ENCODE measurements at regions not wholly inside any gene's neighbourhood (a gene's known extent, or its start where the extent isn't known, plus 50 kb on each side); places are given as distances from the start of the nearest gene placed in this dataset.
"Not testable (repeated sequence)": the region's sequence is repeated elsewhere in the genome, so short reads cannot be mapped to it uniquely, and the experiment has no call there.

DNA sequence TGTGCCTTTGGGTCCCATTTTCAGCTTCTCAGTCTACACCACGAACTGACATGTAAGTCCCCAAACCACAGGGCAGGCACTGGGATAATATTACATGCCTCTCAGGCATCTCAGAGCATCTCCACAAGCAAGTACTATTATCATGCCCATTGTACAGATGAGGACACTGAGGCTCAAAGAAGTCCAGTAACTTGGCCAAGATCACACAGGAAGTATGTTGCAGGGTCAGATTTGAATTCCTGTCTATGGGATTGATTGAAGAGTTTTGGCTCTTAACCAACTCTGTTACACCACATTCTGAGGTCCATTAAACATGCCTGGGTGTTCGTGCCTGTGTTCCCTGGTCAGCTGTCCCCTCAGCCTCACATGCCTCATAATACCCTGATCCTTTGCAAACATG lies 319.8 kb downstream of the FOXO1 start:
- DNase-seq = no peak

DNA sequence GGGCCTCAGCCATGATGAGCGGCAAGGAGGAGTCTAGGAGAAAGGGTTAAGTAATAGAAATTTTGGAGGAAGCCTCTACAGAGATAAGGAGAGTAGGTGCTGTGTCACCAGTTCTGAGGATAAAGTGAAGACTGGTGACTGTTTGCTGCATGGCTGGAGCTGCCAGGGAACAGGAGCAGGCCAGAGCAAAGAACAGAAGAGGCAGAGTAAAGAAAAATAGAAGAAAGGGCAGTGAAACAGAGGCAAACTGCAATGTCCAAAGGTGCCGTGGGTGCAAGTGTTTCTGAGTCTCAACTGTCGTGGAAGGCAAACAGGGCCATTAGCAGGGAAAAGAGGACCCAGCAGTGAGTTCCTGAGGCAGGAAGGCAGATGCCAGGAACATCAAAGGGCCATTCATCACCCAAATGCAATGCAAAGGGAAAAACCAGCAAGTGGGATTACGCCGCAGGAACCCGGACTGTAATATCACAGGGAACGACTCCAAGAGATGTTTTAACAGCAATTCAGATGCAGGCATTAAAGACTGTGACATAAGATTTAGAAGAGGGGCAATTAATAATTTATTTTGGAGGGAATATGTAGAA lies 318.3 kb downstream of the FOXO1 start:
- DNase-seq = no peak

DNA sequence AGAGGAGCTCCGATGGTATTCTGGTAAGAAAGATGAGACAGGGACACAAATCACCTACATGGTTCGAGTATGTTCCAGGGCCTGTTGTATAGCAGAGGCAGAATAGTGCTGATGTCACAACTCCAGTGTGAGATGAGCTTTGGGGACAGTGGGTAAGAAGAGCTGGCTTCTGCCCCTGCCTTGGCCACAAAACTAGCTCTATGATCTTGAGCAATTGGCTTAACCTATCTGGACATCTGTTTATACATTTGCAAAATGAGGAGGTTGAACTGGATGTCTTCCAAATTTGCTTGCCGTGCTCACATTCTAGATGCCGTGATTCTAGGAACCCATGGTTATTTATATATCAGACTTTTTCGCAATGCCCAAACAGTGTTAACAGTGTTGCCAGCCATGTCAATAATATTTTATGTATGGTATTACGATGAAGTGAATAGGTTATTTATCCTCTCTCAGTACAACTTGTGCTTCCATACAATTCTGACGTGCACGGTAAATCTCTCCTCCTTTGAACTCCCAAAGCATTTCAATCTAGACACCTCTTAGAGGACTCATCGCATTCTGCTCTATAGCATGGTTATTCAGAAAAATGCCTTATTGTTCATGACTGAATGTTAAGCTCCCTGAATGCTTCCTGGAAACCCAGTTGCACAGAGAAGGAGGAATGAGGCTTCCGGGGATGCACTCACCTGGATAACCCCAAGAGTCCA lies 316.0 kb downstream of the FOXO1 start:
- no peak for DNase-seq

DNA sequence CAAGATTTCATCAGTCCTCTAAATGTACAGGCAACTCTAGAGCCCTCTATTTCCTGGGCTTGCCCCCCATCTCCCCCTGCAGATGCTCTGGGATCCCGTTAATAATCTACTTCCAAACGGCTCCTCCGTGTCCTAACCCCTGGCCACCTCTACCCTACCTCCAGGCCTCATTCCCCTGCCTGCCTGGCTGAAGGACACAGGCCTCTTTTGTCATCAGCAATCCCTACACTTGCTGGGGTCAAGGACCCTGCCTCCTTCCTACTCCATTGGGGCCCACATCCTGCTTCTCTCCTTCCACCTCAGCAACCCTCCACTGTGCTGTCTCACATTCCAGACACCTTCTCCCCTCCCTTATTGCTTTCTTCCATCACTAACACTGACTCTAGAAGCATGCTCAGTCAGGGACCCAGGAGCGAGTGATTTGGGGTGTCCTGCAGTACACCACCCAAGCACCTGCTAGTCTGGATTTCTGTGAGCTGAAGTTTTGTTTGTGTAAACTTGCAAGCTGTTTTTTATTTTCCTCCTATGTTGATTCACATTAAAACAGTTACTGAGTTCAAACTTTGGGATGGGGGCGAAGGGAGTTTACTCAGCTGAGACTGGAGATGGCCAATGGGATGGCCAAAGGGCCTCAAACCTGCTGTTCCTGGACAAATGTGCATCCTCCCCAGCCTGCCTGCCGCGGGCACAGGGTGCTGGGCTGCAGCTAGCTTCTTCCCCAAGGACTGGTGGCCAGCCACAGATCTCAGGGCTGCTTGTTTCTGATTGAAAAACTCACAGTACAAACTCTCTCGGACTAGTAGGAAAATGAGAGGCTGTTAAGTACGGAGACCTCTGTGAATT lies 314.7 kb downstream of the FOXO1 start:
- DNase-seq = no peak

DNA sequence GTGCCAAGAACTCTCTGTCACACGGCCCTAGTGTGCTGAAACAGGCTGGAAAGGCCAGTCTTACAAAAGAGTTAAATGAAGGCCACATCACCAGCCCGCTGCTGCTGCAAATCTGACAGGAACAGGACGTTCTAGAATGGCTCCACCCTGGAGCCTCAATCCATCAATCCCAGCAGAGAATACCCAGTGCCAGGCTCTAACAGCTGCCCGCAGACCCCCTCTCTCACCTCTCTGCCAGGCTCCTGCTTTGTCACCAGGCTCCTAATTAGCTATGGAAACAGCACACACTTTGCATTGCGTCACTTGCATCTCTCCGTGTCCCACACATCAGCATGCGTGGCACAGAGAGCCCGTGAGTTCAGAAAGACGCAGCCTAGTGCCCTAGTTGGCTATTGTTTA lies 314.1 kb downstream of the FOXO1 start:
- DNase-seq = no peak

DNA sequence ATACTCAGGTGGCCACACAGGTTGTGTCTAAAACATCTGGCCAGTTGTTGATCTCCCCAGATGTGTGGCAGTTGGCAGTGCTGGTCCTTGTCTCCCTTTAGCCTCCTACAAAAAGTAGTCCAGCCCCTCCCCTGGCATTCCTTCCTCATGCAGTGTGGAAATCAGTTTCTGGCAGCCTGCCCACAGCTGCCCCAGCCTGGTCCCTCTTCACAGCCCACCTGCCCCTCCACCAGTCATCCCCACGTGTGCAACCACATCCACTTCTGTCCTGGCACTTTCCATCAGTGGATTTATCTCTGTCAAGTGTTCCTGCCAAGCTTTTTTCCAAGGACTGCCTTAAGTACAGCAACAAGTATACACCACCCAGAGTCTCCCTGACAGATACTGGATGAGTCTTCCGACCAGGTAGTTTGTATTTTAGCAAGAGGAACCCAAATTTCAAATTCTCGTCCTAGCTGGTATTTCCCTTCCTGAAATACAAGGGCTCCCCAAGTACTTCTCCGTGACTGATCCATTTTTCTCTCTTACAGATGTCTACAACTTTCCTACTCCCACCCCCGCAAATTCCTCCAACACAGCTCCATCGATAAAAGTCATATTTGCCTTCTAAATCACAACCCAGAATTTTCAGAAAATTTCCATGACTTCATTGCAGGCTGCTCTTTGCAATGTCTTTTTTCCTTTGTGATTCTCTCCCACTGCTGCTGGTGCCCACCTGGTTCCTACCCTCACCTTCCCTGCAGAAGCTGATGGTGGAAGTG lies 313.5 kb downstream of the FOXO1 start:
- peak; percentile 53 for DNase-seq

DNA sequence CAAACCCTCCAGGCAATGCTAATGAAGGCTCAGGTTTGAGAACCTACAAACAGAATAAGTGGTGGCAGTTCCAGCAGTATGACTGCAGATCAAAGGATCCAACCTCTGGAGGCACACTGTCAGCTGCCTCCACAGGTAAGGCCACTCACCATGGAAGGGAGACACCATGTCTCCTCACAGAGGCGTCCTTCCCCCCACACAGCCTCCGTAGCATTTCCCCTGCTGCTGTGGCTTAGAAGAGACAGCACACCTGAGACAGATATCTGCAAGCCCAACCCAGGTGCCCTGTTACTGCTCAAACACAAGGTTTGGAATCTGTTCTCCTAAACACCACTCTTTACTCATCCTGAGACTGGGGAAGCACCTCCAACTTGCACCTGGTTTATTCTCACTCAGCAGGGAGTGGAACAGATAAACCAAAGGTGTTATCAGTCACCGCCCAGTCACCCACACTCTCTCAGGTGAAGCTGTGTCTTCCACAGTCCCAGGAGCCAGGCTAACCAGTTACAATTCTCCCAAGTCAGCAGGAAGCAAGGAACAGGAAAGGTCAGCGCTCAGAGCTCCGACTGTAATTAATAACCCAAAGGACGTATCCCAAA lies 311.2 kb downstream of the FOXO1 start:
- DNase-seq = no peak

DNA sequence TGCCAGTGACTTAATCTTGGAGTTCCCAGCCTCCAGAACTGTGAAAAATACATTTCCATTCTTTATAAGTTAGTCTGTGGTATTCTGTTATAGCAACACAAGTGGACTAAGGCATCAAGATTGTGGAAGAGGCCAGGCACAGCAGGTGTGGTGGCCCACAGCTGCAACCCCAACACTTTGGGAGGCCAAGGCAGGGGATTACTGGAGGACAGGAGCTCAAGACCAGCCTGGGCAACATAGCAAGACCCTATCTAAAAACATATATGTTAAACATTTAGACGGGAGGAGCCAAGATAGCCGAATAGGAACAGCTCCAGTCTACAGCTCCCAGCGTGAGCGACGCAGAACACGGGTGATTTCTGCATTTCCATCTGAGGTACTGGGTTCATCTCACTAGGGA lies 310.4 kb downstream of the FOXO1 start:
- no peak for DNase-seq

DNA sequence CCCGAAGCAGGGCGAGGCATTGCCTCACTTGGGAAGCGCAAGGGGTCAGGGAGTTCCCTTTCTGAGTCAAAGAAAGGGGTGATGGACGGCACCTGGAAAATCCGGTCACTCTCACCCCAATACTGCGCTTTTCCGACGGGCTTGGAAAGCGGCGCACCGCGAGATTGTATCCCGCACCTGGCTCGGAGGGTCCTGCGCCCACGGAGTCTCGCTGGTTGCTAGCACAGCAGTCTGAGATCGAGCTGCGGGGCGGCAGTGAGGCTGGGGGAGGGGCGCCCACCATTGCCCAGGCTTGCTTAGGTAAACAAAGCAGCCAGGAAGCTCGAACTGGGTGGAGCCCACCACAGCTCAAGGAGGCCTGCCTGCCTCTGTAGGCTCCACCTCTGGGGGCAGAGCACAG lies 310.0 kb downstream of the FOXO1 start:
- not testable (repeated sequence) for DNase-seq

DNA sequence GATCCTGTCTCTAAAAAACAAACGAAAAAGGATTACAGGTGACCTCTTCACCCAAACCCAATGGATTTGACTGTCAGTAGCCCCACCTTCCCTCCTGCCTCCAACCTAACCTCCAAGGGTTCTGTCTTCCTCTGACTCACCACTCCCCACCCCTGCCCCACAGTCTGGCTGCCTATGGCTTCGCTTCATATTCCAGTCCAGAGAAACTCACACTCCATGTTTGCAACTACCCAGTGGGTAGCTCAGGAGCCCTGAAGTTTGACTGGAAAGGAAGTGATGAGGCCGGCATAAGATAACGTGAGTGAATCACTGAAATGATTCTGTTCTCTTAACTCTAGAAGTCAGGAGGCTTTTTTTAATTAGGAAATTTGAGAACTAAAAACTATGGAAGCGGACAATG lies 303.9 kb downstream of the FOXO1 start:
- DNase-seq = no peak

DNA sequence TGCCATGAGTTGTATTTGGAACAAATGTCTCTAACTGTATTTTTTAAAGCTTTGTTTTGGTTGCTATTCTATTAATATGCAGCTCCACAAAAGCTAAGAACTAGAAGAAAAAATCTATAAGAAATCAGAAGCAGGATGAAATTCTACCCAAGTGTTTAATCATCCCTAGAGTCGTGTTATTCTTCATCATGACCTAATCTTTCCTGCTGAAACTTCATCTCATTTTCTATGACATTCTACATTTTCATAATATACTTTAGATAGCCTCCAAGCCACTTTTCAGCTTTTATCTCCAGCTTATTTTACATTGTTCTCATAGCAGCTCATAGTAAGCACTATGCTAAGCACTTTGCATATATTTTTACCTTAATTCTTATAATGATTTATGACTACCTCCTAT lies 302.8 kb downstream of the FOXO1 start:
- DNase-seq = no peak

DNA sequence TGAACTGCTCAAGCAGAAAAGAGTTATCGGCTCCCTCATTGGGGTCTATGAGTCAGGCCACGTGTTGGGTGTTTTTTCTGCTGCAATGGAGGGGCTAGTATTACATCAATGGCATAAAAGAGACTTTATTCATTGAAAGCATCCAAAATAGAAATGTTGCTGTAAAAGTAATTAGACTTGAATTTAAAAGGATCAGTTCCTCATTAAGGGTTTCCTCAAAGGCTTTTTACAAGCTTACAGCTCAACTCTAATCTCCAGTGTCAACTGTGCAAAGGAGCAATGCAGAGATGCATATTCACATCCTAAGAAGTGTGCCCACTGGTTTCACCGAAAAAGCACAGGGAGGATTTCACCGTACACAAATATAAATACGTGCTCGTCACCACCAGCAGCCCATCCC lies 300.3 kb downstream of the FOXO1 start:
- no peak for DNase-seq

DNA sequence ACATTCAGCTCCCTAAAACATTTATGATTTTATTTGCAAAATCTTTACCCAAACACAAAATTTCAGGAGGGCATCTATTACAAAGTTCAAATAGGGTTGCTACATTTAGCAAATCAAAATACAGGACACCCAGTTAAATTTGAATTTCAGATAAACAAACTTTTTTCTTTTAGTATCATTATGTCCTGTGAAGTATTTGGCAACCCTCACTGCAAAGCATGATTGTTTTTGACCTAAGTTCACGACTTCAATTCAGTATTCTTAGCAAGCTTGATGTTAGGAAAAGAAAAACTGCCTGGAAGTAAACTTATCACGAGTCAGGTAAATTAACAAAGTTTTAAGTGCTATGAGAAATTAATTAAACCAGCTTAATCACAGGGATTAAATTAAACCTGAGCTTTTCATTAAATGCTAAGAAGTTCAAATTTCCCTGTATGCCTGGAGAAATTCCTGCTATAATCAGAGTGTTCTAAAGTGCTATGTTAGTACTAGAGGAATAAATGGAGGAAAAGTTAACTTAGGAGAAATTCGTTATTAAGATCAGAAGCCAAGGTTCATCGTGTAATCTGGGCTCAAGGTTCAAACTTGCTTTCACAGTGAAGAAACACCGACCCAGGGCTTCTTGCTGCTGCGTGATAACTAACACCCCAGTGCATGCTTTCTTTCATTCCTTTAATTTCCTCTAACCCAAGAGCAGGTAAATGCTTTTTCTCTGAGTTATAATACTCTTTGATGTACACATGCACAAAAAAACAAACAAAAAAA lies 298.1 kb downstream of the FOXO1 start:
- DNase-seq = no peak

DNA sequence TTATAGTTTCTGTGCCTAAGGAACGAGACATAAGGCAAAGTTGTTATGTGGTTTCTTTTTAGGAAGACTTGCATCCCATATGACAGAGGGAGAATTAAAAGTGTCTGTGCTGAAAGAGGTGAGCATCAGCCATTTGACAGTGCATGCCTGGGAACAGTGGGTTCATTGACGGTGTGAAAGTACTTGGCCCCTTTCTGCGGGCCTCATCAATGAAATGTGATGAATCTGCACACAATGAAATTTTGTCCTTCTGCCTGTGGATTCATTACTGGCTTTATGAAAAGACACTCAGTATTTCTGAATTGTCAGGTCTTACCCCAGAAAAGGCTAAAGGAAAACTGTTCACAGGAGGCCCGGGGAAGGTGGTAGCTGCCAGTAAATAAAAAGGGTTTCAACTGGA lies 295.8 kb downstream of the FOXO1 start:
- DNase-seq = no peak

DNA sequence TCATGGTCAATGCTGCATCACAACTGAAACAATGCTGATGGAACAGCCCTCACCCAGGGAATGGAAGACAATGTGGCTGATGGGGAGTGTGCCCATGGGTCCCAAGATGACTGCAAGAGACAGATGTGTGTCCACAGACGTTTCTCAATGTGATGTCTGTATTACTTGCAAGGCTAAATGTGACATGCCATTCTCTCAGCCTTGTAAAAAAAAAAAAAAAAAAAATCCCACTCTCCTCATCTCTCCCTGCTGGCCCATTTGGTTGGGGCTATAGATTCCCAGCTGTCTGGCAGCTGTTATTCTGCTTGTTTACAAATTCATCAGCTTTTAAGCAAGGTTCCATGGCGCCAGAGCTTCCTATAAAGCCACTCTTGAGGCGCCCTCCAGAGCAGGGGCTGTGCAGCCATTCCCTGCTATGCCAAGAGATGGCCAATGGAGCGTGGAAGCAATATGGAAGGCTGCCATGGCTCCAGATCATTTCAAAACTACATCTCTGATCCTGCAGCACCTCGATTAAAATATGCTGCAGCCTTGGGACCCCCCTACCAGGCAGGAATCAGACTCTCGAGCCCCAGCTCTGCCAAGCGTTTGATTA lies 294.8 kb downstream of the FOXO1 start:
- DNase-seq = peak; percentile 90

DNA sequence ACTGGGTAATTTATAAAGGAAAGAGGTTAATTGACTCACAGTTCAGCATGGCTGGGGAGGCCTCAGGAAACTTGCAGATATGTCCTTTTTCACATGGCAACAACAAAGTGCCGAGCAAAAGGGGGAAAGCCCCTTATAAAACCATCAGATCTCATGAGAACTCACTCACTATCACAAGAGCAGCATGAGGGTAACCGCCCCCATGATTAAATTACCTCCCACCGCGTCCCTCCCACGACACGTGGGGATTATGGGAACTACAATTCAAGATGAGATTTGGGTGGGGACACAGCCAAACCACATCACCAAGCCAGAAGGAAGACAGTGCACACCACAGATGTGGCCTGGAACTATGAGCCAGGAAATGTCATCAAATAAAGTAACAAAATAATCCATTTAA lies 292.8 kb downstream of the FOXO1 start:
- not testable (repeated sequence) for DNase-seq

DNA sequence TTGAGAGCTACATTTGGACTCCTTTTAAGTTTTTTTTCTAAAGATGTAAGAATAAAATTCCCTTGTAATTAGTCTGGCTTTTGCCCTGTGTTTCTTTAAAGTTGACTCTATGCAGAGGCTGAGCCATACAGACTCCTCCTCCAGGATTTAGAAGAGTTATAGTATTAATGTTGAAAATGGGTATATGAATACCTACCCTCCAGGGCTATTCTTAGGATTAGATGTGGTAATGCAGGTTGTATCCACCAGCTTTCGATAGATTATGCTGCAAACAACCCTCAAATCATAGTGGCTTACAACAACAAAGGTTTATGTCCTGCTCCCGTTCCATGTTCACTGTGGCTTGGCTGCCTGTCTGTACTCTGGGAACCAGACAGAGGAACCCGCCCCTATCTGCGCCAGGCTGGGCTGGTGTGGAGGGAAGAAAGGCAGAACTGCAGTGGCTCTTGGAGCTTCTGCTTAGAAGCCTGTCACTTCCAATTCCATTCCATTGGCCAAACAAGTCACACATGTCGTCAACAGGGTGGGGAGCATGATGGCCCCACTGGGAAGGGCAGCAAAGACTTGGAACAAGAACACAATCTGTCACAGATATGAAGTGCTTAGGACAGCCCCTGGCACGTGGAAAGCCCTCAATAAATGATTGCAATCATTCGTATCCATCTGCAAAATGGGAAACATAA lies 290.8 kb downstream of the FOXO1 start:
- DNase-seq = no peak

DNA sequence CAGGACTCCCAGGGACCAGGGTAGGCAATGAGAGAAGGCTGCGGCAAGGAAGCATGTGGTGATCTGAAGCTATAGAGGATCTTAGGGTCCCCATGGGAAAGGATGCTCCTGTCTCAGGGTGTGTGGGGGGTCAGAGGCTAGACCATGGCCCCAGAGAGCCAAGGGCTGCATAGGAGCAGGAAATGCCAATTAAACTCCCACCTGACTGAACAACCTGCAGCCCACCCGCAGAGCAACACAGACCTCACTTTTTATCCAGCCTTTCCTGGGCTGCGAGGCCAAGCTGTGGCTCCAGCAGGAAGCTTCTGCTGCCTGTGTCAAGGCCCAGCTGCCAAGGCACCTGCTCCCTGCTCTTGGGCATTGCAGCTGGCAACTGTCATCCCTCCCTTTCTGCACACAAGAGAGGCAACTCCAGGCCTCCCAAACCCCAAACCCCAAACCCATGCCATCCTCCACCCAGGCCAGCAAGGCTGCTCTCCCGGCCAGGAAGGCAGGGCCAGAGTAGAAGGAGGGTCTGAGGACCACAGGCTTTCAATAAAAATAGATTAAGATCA lies 290.1 kb downstream of the FOXO1 start:
- no peak for DNase-seq

DNA sequence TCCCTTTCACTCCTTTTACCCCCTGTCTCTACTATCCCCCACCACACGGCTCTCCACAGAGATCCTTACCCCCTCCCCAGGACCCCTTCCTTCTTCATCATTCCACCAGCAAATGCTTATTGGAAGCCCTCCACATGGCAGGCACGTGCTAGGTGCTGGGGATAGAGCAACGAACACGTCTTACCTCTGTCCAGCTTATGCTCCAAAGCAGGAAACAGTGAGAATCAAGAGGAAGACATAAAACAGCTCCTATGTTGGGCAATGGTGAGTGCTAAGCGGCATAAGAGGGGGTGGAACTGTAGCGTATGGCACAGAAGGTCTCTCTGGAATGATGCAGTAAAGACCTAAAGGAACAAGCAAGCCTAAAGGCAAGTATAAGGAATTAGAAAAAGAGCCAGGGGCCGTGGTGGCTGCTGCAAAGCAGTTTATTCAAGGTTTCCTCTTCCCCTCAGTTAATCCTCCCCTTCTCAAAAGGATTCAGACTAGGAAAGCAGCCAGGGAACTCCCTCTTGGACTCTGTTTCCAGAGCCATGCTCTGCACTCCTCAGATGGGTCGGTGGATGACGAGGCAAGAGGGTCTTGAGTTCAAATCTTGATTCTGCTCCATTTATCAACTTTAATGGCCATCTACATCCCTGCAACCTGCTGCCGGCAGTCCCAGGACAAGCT lies 289.4 kb downstream of the FOXO1 start:
- DNase-seq = no peak

DNA sequence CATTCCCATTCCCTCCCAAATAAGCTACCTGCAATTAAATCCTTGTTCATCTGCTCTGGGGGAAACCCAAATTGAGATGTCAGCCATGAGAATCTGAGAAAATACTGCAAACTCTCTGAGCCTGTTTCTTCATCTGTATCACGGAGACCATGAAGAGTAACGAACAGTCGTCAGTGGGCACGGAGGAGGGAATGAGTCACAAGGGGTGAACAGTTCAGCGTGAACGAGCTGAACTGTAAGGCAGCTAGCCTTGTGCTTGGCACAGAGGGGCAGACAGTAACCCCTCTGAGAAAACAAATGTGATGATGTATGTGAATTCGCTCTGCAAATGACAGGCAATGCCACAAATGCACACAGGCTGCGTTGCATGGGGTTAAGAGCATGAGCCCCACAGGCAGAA lies 288.7 kb downstream of the FOXO1 start:
- DNase-seq = no peak

All from DMS79 treated with DMSO at 0.1 percent for 48 hours (cell line).